HepG2 (cell line): ENCODE measurements at regions not wholly inside any gene's neighbourhood (a gene's known extent, or its start where the extent isn't known, plus 50 kb on each side); places are given as distances from the start of the nearest gene placed in this dataset.

Source experiments
- ATAC-seq: fragments of 200-7000 bp; cut with Tn5 transposase; 3 replicates; pipeline ENCODE4 v1.9.1; 2020; ENCODE audit warnings: mild to moderate bottlenecking, moderate library complexity
- BruUV-seq: library from RNA; stranded (reverse); fragments of 400-500 nt; replicated peaks from 2 replicates; lab custom pipeline; 2021; lab: Mats Ljungman, UMichigan
- CTCF ChIA-PET: fragments of 300-600 bp; formaldehyde crosslinking; extraction: SDS; loops from one replicate; lab custom pipeline; 2021; ENCODE audit warnings: low total read pairs, inconsistent platforms, low intra/inter-chr PET ratio; lab: Yijun Ruan, JAX
- POLR2A ChIA-PET: fragments of 350-600 bp; sonication (Branson Sonifier 250); formaldehyde crosslinking; loops from one replicate; lab custom pipeline; 2020; ENCODE audit warnings: antibody characterized with exemption, inconsistent platforms; lab: Yijun Ruan, JAX
- DNase-seq: peaks from one replicate; pipeline ENCODE4 v3.0.0-alpha.2; 2015; ENCODE audit warnings: low spot score
- FAIRE-seq: peaks from 3 replicates; lab custom pipeline; 2011; peaks lifted over from hg19 to GRCh38; lab: Jason Lieb, UNC
- H2AFZ ChIP-seq: one replicate; pipeline ENCODE4 v1.6.1; 2011; ENCODE audit warnings: low read length, inconsistent platforms
- H3K27ac ChIP-seq: fragments of 300-600 bp; 3 replicates; pipeline ENCODE4 v1.8.0; 2011; ENCODE audit warnings: mixed run types, mild to moderate bottlenecking, mixed read lengths, low read length, inconsistent platforms; ENCODE audit not compliant: insufficient read depth; ENCODE audit errors: extremely low read length
- H3K27me3 ChIP-seq, 2 experiments: fragments of 200-600 bp in 1 of 2; 2 replicates in 1 of 2; 3 replicates in 1 of 2; pipeline versions ENCODE4 v1.6.0 to v1.8.0; 2011; ENCODE audit warnings: low read length in 2 of 2, mild to moderate bottlenecking in 2 of 2, moderate library complexity in 2 of 2, inconsistent platforms in 1 of 2; ENCODE audit not compliant: insufficient read depth in 2 of 2, control insufficient read depth in 1 of 2
- H3K36me3 ChIP-seq, 2 experiments: fragments of 200-600 bp in 1 of 2; replicated peaks in 1 of 2; 2 replicates in 1 of 2; 3 replicates in 1 of 2; pipeline versions ENCODE4 v1.5.1 to v1.8.0; 2011; ENCODE audit warnings: low read length in 2 of 2, inconsistent platforms in 1 of 2; ENCODE audit not compliant: insufficient read depth in 2 of 2, control insufficient read depth in 1 of 2
- H3K4me1 ChIP-seq: 2 replicates; pipeline ENCODE4 v1.5.1; 2012; ENCODE audit warnings: low read length, inconsistent platforms; ENCODE audit not compliant: insufficient read depth
- H3K4me2 ChIP-seq: 2 replicates; pipeline ENCODE4 v1.6.0; 2011; ENCODE audit warnings: low read depth, low read length, inconsistent platforms
- H3K4me3 ChIP-seq, 3 experiments: fragments of 200-600 bp in 1 of 3; sonication (generic), shearing (Covaris generic) in 1 of 3; replicated peaks in 1 of 3; 2 replicates each; pipeline ENCODE4 v1.5.1; 2011 to 2016; ENCODE audit warnings: low read length in 3 of 3, inconsistent platforms in 2 of 3, low read depth in 2 of 3, mild to moderate bottlenecking in 2 of 3, control low read depth in 1 of 3, mixed read lengths in 1 of 3; ENCODE audit not compliant: insufficient read depth in 1 of 3
- H3K79me2 ChIP-seq: one replicate; pipeline ENCODE4 v1.6.1; 2011; ENCODE audit warnings: low read length, inconsistent platforms; ENCODE audit not compliant: insufficient read depth
- H3K9ac ChIP-seq: 2 replicates; pipeline ENCODE4 v1.6.0; 2011; ENCODE audit warnings: mild to moderate bottlenecking, low read depth, low read length, inconsistent platforms; ENCODE audit not compliant: insufficient read depth
- H3K9me3 ChIP-seq: 2 replicates; pipeline ENCODE4 v1.5.1; 2012; ENCODE audit warnings: mild to moderate bottlenecking, low read length
- H4K20me1 ChIP-seq: 2 replicates; pipeline ENCODE4 v1.6.0; 2011; ENCODE audit warnings: inconsistent platforms, mild to moderate bottlenecking, low read length, moderate library complexity; ENCODE audit not compliant: insufficient read depth
- ATF6 ChIP-seq: sonication (generic); formaldehyde crosslinking; conservative IDR thresholded peaks from 2 replicates; pipeline ENCODE4 v1.4.0; 2020; ENCODE audit warnings: missing genetic modification reagents
- BCL6 ChIP-seq: IDR thresholded peaks from 2 replicates; pipeline ENCODE4 v1.6.1; 2016; ENCODE audit warnings: missing genetic modification reagents, missing compliant biosample characterization
- ERF ChIP-seq: IDR thresholded peaks from 2 replicates; pipeline ENCODE4 v1.6.1; 2018; ENCODE audit warnings: missing biosample characterization, missing genetic modification reagents
- HES4 ChIP-seq: sonication (generic); formaldehyde crosslinking; IDR thresholded peaks from 2 replicates; pipeline ENCODE4 v1.9.0; 2021; ENCODE audit warnings: mild to moderate bottlenecking, missing genetic modification reagents, borderline replicate concordance
- IKZF1 ChIP-seq: fragments of 450-650 bp; IDR thresholded peaks from 2 replicates; pipeline ENCODE4 v1.7.1; 2016
- KLF13 ChIP-seq: sonication (generic); formaldehyde crosslinking; IDR thresholded peaks from 2 replicates; pipeline ENCODE4 v1.4.0; 2020; ENCODE audit warnings: mild to moderate bottlenecking, missing genetic modification reagents
- SSRP1 ChIP-seq: IDR thresholded peaks from 2 replicates; pipeline ENCODE4 v1.6.1; 2016; ENCODE audit warnings: control low read depth
- ZMAT3 ChIP-seq: sonication (generic); formaldehyde crosslinking; conservative IDR thresholded peaks from 2 replicates; pipeline ENCODE4 v1.7.0; 2021; ENCODE audit warnings: missing genetic modification reagents
- ZNF354B ChIP-seq: sonication (generic); formaldehyde crosslinking; IDR thresholded peaks from 2 replicates; pipeline ENCODE4 v1.8.0; 2022; ENCODE audit warnings: mild to moderate bottlenecking, missing genetic modification reagents
- ZNF646 ChIP-seq: sonication (generic); formaldehyde crosslinking; IDR thresholded peaks from 2 replicates; pipeline ENCODE4 v1.9.0; 2021; ENCODE audit warnings: mild to moderate bottlenecking, missing genetic modification reagents
- WGBS: methylation state at CpG from one replicate; pipeline ENCODE4 v1.1.6; 2017; ENCODE audit warnings: low lambda C conversion rate; 5-methylcytosine and 5-hydroxymethylcytosine counted together
- in situ Hi-C: cut with HindIII; loops from 2 replicates; pipeline ENCODE4 v1.10.0; 2017; ENCODE audit warnings: low pct_unique_long_range_greater_than_20kb; ENCODE audit not compliant: extremely low pct_ligation_motif_present
- intact Hi-C: fragments of 100-400 bp; cut with micrococcal nuclease; formaldehyde crosslinking; loops from one replicate; pipeline ENCODE4 v1.10.0; 2022; ENCODE audit not compliant: unreplicated experiment
- TF ChIP-seq, protein P1 (sequence below): sonication (generic); formaldehyde crosslinking; IDR thresholded peaks from 2 replicates; pipeline ENCODE4 v1.4.0; 2020; ENCODE audit warnings: missing genetic modification reagents

- TF ChIP-seq, protein P1, sequence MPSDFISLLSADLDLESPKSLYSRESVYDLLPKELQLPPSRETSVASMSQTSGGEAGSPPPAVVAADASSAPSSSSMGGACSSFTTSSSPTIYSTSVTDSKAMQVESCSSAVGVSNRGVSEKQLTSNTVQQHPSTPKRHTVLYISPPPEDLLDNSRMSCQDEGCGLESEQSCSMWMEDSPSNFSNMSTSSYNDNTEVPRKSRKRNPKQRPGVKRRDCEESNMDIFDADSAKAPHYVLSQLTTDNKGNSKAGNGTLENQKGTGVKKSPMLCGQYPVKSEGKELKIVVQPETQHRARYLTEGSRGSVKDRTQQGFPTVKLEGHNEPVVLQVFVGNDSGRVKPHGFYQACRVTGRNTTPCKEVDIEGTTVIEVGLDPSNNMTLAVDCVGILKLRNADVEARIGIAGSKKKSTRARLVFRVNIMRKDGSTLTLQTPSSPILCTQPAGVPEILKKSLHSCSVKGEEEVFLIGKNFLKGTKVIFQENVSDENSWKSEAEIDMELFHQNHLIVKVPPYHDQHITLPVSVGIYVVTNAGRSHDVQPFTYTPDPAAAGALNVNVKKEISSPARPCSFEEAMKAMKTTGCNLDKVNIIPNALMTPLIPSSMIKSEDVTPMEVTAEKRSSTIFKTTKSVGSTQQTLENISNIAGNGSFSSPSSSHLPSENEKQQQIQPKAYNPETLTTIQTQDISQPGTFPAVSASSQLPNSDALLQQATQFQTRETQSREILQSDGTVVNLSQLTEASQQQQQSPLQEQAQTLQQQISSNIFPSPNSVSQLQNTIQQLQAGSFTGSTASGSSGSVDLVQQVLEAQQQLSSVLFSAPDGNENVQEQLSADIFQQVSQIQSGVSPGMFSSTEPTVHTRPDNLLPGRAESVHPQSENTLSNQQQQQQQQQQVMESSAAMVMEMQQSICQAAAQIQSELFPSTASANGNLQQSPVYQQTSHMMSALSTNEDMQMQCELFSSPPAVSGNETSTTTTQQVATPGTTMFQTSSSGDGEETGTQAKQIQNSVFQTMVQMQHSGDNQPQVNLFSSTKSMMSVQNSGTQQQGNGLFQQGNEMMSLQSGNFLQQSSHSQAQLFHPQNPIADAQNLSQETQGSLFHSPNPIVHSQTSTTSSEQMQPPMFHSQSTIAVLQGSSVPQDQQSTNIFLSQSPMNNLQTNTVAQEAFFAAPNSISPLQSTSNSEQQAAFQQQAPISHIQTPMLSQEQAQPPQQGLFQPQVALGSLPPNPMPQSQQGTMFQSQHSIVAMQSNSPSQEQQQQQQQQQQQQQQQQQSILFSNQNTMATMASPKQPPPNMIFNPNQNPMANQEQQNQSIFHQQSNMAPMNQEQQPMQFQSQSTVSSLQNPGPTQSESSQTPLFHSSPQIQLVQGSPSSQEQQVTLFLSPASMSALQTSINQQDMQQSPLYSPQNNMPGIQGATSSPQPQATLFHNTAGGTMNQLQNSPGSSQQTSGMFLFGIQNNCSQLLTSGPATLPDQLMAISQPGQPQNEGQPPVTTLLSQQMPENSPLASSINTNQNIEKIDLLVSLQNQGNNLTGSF (CRISPR knock-in tag): no peak
- TF ChIP-seq ZMAT3 (CRISPR knock-in tag) (no peak), KLF13 (CRISPR knock-in tag) (no peak), ATF6 (CRISPR knock-in tag) (no peak)
These were observed 420.2 kb upstream of the NFE2L3 start (continued) for GRCh38 chr7:25731846-25732245.

DNA sequence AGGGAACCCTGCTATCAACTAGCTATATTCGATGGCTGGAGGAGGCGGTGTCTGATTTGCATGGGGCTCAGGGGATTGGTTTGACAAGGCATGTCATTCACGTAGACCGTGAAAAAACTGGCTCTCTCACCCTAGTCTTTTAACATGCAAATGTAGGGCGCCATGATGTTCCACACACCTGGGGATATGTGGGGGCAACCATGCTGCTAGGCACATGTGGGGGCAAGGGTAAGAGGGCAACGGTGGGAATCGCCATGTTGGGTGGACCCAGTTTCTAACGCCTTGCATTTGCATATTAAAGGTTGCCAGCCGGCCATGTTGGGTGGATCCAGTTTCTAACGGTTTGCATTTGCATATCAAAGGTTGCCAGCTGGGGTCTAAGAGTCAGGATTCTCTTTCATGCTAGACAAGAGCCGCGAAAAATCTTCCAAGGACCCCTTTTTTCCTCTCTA, 419.2 kb upstream of the NFE2L3 start:
- Histone ChIP-seq H3K79me2 (no peaks in the 10 kb centered on the region), H3K4me3 (no peak overlapping the region), H3K27ac (no peak overlapping the region), H4K20me1 (no peaks in the 10 kb centered on the region), H3K9ac (no peak overlapping the region), H3K9me3 (no peaks in the 10 kb centered on the region), H3K4me1 (no peaks in the 10 kb centered on the region), H3K27me3 (peaks cover 0 to 3% of the 10 kb centered on the region in 2 experiments; a peak in 1 of 5 replicates), H3K4me2 (no peak overlapping the region), H3K36me3 (no peaks in the 10 kb centered on the region), H2AFZ (no peak overlapping the region)
- in situ Hi-C loops (no loop called here), intact Hi-C loops (no loop called here)
- ChIA-PET POLR2A (no interaction called here), CTCF (no interaction called here)
- no TSS peak for BruUV-seq
- WGBS: 21% methylated on average over 11 of the region's 12 CpGs
- FAIRE-seq: no peak
- no peak for DNase-seq
- no peak for ATAC-seq
- no peak for TF ChIP-seq IKZF1
- no peak for TF ChIP-seq ZNF646 (CRISPR knock-in tag)
- no peak for TF ChIP-seq HES4 (CRISPR knock-in tag)
- no peak for TF ChIP-seq ZNF354B (CRISPR knock-in tag)
- TF ChIP-seq BCL6 (CRISPR knock-in tag): no peak
- no peak for TF ChIP-seq SSRP1 (CRISPR knock-in tag)
- TF ChIP-seq ERF (CRISPR knock-in tag): no peak
